Smooth muscle cell of the brain vasculature (primary cell): ENCODE measurements at regions not wholly inside any gene's neighbourhood (a gene's known extent, or its start where the extent isn't known, plus 50 kb on each side); places are given as distances from the start of the nearest gene placed in this dataset.

Experiments
- DNase-seq: peaks from one replicate; pipeline ENCODE4 v3.0.0-alpha.2; 2012; ENCODE audit warnings: low read depth, low spot score

- no peak for DNase-seq
Measured at GRCh38 chr9:71589612-71590011, 178.7 kb downstream of the CEMIP2 start.

DNA sequence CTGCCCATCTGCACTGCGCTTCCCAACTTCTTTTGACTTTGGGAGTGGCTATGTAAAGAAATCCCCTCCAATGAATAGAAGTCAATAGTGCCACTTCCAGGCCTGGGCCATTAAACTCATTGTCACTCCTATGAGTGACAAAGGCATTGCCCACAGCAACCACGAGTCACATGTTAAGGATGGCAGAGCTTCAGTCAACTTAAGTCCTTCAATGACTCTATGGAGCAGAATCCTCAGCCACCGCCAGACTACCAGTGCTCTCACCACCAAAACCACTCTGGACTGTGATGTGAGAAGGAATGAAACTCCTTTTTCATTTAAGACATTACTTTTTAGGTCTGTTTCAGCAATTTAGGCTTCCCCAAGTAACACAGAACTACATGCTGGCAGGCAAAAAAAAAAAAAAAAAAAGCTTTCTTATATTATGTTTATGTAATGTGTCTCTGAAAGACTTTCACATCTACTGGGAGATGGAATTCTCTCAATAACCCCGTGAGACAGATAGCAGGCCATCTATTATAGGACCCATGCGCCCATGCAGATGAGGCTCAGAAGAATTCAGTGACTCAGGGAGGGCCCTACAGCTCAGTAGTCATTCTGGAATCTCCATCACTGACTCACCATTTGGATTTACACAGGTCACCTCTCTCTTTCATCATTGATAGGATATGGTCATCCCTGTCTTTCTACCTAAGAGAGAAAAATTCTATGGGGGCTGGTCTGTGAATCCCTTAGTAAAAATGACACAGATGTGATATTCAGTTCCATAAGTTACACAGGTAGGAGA is 180.5 kb downstream of the CEMIP2 start:
- DNase-seq = no peak

DNA sequence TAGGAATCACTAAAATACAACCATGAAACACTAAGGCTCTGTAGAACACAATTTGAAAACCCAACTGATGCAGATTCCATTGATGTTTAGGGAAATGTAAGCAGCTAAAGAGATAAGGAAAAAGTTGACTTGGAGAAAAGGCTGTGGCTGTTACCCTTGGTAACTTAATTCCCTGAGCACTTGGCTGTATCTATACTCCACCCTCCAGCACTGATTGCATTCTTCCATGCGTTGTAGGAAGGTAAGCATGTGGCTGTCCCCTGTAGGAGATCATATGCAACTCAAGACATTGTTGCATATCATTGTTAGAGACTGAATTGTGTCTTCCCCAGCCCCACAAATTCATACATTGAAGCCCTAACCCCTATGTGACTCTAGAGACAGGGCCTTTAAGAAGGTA is 184.5 kb downstream of the CEMIP2 start:
- DNase-seq = no peak

GRCh38 chr9:71582347-71582746 is 186.0 kb downstream of the CEMIP2 start:
- no peak for DNase-seq

DNA sequence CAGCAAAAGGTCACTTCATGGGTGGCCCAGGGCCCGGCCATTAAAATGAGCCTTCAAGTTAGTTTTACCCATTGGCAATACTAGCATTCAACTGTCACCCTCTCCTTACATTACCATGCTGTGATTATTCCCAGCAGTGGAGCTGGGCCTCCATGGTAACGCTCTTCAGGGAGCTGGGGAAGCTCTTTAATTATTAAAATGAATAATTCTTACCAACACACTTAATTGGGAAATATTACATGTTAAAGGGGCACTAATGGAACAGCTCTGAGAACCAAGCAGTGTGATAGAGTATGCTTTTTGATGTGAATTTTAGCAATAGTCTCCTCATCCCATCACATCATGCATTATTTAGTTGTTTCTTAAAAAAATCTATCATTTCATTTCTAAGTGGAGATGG is 187.2 kb downstream of the CEMIP2 start:
- DNase-seq = no peak

GRCh38 chr9:71571186-71571585 is 197.1 kb downstream of the CEMIP2 start:
- DNase-seq = no peak

- DNase-seq = no peak
Measured at GRCh38 chr9:71567890-71568289, 200.4 kb downstream of the CEMIP2 start.

GRCh38 chr9:71562140-71562539 is 206.2 kb downstream of the CEMIP2 start:
- no peak for DNase-seq

- DNase-seq = no peak
Measured at GRCh38 chr9:71557310-71557709, 211.0 kb downstream of the CEMIP2 start.

- DNase-seq = no peak
Measured at GRCh38 chr9:71552480-71552879, 215.8 kb downstream of the CEMIP2 start.

DNA sequence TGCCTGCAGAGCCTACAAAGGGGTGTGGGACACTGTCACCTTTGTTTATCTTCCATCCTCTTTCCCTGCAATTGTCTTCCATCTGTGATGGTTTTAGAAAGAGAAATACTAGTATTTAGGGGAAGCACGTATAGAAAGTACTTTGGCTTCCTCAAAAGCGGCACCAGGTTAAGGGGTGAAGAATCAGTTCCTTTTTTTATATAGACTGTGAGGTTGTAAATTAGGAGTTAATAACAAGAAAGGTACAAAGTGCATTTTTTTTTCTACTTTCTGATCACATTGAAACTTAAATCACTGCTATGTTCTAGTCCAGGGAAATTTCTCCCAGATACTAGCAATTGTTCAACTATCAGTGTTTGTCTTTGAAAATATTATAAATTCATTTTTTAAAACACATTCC is 219.3 kb downstream of the CEMIP2 start:
- no peak for DNase-seq

GRCh38 chr9:71544464-71544863 is 223.8 kb downstream of the CEMIP2 start:
- no peak for DNase-seq

DNA sequence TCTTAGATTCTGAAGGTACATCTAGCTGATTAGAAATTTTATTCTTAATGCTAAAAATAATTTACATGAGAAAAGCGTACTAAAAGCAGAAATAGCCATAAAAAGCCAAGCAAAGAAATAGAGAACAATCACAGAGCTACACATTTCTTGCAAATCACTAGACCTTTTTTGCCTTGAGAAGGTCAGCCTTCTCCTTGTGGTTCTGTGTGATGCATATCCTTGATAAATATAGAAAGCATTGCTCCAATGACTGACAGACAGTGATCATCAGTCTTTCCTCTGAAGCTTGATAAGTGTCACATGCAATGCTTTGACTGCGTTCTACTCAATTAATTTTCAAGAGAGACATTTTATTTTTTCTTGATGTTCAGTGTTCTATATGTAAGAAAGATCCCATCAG is 226.9 kb downstream of the CEMIP2 start:
- no peak for DNase-seq

GRCh38 chr9:71524996-71525580 is 243.2 kb downstream of the CEMIP2 start:
- no peak for DNase-seq

- DNase-seq = no peak
Measured at GRCh38 chr9:71524516-71524915, 243.8 kb downstream of the CEMIP2 start.

DNA sequence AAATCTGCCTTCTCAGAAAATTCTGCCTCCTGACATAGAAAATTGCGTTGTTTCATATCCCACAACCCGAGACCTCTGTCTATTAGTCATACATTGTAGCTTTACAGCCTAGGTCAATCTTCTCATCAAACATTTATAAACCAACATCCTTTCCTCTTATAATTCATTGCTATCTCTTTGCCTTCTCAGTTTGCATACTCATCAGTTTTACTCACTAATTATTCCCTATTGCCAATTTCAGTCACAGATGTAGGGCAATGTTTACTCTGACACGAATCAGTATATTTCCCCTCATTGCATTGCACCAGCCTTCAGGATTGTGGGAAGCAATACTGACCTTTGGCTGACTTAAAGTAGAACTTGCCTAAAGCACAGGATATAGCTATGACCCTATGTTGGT is 247.2 kb downstream of the CEMIP2 start:
- DNase-seq = no peak

- DNase-seq = no peak
Measured at GRCh38 chr9:71519098-71519696, 249.1 kb downstream of the CEMIP2 start.

- DNase-seq = no peak
Measured at GRCh38 chr9:71518045-71518827, 250.1 kb downstream of the CEMIP2 start.

GRCh38 chr9:71515626-71516025 is 252.7 kb downstream of the CEMIP2 start:
- no peak for DNase-seq

DNA sequence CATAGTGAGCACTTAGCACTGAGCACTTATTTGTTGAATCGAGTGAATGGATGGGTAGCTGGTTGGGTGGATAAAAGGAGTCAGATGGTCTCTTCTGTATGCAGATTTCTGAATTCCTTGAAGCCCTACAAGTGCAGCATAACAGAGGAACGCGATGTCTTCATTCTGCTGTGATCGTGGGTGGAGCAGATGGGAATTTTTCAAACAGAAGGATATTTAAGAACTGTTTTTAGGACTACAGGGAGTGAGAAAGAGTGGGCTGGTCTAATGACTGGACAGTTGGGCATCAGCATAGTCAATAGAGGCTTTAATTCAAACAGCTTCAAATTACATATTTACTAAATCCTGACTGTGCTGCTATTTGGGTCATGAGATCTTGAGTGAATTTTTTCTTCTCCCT is 253.2 kb downstream of the CEMIP2 start:
- no peak for DNase-seq

GRCh38 chr9:71514344-71514975 is 253.9 kb downstream of the CEMIP2 start:
- no peak for DNase-seq

DNA sequence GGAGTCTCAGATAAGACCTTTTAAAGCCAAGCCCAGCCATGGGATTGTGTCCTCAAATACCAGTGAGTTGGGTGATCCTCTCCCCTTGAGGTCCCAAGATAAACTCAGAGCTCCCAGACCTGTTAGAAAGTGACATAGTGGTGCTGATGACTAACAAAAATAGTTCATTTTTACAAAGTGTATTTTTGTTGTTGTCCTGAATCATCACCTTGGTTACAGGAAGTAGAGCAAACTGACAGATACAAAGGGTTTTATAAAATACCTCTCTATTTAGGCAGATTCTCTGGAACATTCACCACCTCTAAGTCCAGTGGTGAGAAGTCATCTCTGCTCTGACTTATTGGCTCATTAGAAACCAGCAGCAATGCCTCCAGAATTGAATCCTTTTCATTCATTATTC is 259.3 kb downstream of the CEMIP2 start:
- DNase-seq = no peak
